ENCODE measurements at regions not wholly inside any gene's neighbourhood (a gene's known extent, or its start where the extent isn't known, plus 50 kb on each side); places are given as distances from the start of the nearest gene placed in this dataset.
"Not testable (repeated sequence)": the region's sequence is repeated elsewhere in the genome, so short reads cannot be mapped to it uniquely, and the experiment has no call there.

DNA sequence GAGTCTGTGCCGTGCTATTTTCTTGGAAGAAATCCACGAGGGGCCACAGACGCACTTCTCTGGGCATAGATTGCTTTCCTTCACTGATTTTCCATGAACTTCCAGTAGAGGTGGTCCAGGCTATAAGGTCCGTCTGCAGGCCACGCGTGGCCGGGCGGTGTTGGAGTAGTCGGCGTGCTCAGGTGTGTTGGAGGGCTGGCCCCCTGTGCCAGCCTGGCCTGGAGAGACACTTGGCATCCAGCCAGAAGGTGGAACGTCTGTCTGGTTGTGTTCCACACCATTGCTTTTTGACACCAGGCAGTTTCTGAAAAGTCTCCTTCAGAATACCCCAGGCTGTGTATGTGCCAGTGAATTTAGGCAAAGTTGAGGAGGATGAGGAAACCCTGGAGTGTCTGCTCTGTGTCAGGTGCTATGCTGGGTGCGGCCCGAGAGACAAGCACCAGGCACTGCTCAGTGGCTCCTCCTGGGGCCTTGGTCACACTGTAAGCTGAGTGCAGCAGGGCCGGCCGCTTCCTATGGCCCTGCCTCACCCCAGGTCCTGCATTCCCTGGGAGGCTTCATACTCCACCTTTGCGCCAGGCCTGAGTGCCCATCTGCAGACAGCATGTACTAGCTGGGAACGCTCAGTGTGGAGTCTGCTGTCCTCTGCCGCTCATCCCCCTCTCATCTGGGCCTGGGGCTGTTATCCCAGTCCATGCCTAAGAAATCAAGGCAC lies 52.1 kb upstream of the TAMM41 start:
- Histone ChIP-seq H3K27ac (no peak overlapping the region), H3K36me3 (no peaks in the 10 kb centered on the region), H3K27me3 (no peaks in the 10 kb centered on the region), H3K4me3 (no peak overlapping the region), H3K9me3 (no peaks in the 10 kb centered on the region), H3K4me1 (no peaks in the 10 kb centered on the region), H3K9ac (ENCODE audit: low read depth in 2 of 2, low read length in 2 of 2) (no peak overlapping the region)
- intact Hi-C loops (cut with DNase I): no loop called here
- TF ChIP-seq, protein P1, sequence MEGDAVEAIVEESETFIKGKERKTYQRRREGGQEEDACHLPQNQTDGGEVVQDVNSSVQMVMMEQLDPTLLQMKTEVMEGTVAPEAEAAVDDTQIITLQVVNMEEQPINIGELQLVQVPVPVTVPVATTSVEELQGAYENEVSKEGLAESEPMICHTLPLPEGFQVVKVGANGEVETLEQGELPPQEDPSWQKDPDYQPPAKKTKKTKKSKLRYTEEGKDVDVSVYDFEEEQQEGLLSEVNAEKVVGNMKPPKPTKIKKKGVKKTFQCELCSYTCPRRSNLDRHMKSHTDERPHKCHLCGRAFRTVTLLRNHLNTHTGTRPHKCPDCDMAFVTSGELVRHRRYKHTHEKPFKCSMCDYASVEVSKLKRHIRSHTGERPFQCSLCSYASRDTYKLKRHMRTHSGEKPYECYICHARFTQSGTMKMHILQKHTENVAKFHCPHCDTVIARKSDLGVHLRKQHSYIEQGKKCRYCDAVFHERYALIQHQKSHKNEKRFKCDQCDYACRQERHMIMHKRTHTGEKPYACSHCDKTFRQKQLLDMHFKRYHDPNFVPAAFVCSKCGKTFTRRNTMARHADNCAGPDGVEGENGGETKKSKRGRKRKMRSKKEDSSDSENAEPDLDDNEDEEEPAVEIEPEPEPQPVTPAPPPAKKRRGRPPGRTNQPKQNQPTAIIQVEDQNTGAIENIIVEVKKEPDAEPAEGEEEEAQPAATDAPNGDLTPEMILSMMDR (IDR thresholded peaks at IDR 0.05): no peak
- DNase-seq: no peak

DNA sequence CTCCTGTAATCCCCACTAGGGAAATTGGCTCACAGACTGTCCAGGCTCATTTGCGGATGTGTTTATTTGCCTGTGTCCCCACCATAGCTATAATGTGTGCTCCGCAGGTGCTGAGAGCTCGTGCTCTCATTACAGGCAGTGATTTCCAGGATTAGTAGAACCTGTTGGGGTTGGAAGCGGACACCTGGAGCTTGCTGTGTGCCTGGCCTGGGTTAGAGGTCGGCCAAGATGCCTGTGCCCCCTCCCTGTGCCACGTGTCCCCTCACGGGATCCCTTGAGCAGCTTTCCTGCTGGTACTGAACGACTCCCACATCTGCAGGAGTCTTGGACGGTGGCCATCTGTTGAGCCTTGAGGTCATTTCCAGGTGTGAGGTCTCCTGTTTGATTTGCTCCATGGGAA lies 52.7 kb upstream of the TAMM41 start:
- DNase-seq; intact Hi-C loops (cut with DNase I); H3K36me3 ChIP-seq; H3K9me3 ChIP-seq; H3K4me3 ChIP-seq; H3K27me3 ChIP-seq; H3K9ac ChIP-seq (ENCODE audit: low read depth in 2 of 2, low read length in 2 of 2); H3K27ac ChIP-seq; H3K4me1 ChIP-seq: not testable (repeated sequence)

DNA sequence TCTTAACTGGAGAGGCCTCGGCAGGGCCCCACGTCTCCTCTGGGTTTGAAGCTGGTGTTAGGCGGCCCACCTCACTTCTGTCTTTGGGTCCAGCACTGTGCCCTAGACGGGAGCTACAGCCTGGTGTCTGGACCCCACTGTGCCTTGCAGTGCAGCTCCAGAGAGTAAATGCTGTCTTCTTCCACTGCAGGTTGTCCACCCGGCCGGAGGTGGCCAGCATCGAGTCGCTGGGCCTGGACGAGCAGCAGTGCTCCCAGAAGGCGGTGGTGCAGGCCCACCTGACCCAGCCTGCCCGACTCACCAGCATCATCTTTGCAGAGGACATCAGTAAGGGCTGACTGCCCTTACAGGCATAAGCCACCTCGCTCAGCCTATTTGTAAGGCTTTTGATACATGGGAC lies 53.1 kb upstream of the TAMM41 start:
- no peak overlapping the region for H3K27ac ChIP-seq
- no peaks in the 10 kb centered on the region for H3K9me3 ChIP-seq
- intact Hi-C loops (cut with DNase I): no loop called here
- H3K4me3 ChIP-seq: no peak overlapping the region
- H3K4me1 ChIP-seq: no peaks in the 10 kb centered on the region
- H3K36me3 ChIP-seq: no peaks in the 10 kb centered on the region
- TF ChIP-seq, protein P1 (IDR thresholded peaks at IDR 0.05): no peak
- no peak overlapping the region for H3K9ac ChIP-seq (ENCODE audit: low read depth in 2 of 2, low read length in 2 of 2)
- H3K27me3 ChIP-seq: no peaks in the 10 kb centered on the region
- DNase-seq: no peak

DNA sequence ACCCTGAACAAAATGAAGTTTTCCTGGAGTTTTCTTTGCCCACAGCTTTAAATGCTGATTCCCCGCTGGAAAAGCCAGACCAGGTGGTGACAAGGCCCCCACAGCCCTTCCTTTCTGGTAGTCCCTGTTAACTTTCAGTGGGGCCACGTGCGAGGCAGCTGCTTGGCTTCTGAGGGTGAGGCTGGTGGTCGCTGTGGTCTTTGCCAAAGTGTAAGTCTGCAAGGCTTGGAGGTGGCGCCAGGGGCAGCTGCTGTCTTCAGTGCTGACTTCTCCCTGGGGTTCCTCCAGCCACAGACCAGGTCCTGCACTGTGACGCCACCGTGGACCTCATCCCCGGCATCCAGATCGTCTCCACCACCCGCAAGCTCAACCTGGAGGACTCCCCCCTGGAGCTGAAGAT lies 54.1 kb upstream of the TAMM41 start:
- H3K36me3 ChIP-seq: no peaks in the 10 kb centered on the region
- intact Hi-C loops (cut with DNase I): no loop called here
- DNase-seq: no peak
- H3K9ac ChIP-seq (ENCODE audit: low read depth in 2 of 2, low read length in 2 of 2): no peak overlapping the region
- no peak overlapping the region for H3K27ac ChIP-seq
- H3K27me3 ChIP-seq: no peaks in the 10 kb centered on the region
- H3K9me3 ChIP-seq: no peaks in the 10 kb centered on the region
- H3K4me3 ChIP-seq: no peak overlapping the region
- H3K4me1 ChIP-seq: no peaks in the 10 kb centered on the region
- TF ChIP-seq, protein P1 (IDR thresholded peaks at IDR 0.05): no peak

DNA sequence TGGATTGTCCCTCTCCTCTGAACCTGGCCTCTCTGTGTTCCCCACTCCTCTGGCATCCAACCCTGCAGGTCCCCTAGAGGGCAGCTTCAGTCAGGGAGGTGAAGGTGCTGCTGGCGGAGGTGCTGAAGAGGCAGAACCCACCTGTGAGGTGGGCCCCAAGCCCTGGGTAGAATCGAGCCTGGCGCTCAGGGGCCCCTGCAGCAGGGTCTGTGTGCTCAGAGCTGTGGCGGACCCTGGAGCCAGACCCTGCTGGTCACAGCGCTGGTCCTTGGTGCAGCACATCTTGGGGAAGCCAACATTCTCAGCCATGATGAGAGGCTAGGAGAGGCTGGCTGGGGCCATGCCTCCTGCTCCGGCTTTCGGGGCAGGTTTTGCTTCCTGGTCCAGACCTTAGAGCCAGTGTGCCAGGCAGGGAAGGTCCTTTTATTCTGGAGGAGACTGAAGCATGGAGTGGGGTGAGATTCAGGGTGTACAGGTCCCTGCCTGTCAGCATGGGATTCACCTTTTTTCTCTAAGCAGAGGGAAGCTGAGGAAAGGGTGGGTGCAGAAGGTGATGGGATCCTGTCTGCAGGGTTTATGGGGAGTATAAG lies 54.7 kb upstream of the TAMM41 start:
- no peak for DNase-seq
- intact Hi-C loops (cut with DNase I): no loop called here
- H3K4me1 ChIP-seq: no peaks in the 10 kb centered on the region
- TF ChIP-seq, protein P1 (IDR thresholded peaks at IDR 0.05): no peak
- no peaks in the 10 kb centered on the region for H3K9me3 ChIP-seq
- H3K36me3 ChIP-seq: no peaks in the 10 kb centered on the region
- H3K27me3 ChIP-seq: no peaks in the 10 kb centered on the region
- no peak overlapping the region for H3K9ac ChIP-seq (ENCODE audit: low read depth in 2 of 2, low read length in 2 of 2)
- H3K27ac ChIP-seq: no peak overlapping the region
- no peak overlapping the region for H3K4me3 ChIP-seq

DNA sequence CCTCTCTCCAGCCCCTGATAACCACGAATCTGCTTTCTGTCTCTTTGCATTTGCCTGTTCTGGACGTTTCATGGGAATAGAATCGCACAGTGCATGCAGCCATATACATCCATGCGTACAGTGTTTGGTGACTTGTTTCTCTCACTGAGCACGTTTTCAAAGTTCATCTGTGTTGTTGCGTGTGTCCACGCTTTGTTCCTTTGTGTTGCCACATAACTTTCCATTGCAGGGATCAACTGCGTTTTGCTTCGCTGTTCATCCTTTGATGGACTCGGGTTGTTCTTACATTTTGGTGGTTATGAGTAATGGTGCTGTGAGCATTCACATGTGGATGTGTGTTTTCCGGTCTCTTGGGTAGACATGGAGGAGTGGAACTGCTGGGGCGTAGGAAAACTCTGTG lies 56.4 kb upstream of the TAMM41 start:
- Histone ChIP-seq H3K9ac (ENCODE audit: low read depth in 2 of 2, low read length in 2 of 2) (no peak overlapping the region), H3K4me3 (no peak overlapping the region), H3K9me3 (no peaks in the 10 kb centered on the region), H3K36me3 (no peaks in the 10 kb centered on the region), H3K27me3 (no peaks in the 10 kb centered on the region), H3K4me1 (no peaks in the 10 kb centered on the region), H3K27ac (no peak overlapping the region)
- TF ChIP-seq, protein P1 (IDR thresholded peaks at IDR 0.05): no peak
- no peak for DNase-seq
- intact Hi-C loops (cut with DNase I): no loop called here
